Neuronal stem cell (in vitro differentiated cells): ENCODE measurements at regions not wholly inside any gene's neighbourhood (a gene's known extent, or its start where the extent isn't known, plus 50 kb on each side); places are given as distances from the start of the nearest gene placed in this dataset.

Source experiments
- DNase-seq: peaks from one replicate; pipeline ENCODE4 v3.0.0-alpha.2; 2013; ENCODE audit warnings: low spot score
- H2AFZ ChIP-seq: one replicate; pipeline ENCODE4 v1.6.1; 2013; ENCODE audit warnings: mild to moderate bottlenecking, low read length, inconsistent platforms
- H2AK5ac ChIP-seq: 2 replicates; pipeline ENCODE4 v1.6.1; 2013; ENCODE audit warnings: low read depth, mild to moderate bottlenecking, inconsistent platforms, low read length, moderate library complexity, mixed read lengths
- H2BK120ac ChIP-seq: 2 replicates; pipeline ENCODE4 v1.6.1; 2013; ENCODE audit warnings: low read depth, mild to moderate bottlenecking, inconsistent platforms, low read length, moderate library complexity, mixed read lengths
- H2BK12ac ChIP-seq: one replicate; pipeline ENCODE4 v1.6.1; 2013; ENCODE audit warnings: low read length, inconsistent platforms
- H2BK15ac ChIP-seq: 2 replicates; pipeline ENCODE4 v1.6.1; 2013; ENCODE audit warnings: mild to moderate bottlenecking, low read length, inconsistent platforms, mixed read lengths
- H2BK5ac ChIP-seq: one replicate; pipeline ENCODE4 v1.6.1; 2013; ENCODE audit warnings: inconsistent platforms, mild to moderate bottlenecking, low read length, moderate library complexity
- H3K14ac ChIP-seq: one replicate; pipeline ENCODE4 v1.6.1; 2013; ENCODE audit warnings: low read length, inconsistent platforms
- H3K18ac ChIP-seq: 2 replicates; pipeline ENCODE4 v1.6.1; 2013; ENCODE audit warnings: low read length, inconsistent platforms
- H3K23ac ChIP-seq: 2 replicates; pipeline ENCODE4 v1.6.1; 2013; ENCODE audit warnings: low read depth, mild to moderate bottlenecking, mixed read lengths, low read length, inconsistent platforms; ENCODE audit not compliant: poor library complexity
- H3K27ac ChIP-seq: replicated peaks from 3 replicates; pipeline ENCODE4 v1.5.1; 2013; ENCODE audit warnings: low read length, inconsistent platforms
- H3K27me3 ChIP-seq, 3 experiments: 2 replicates each; pipeline ENCODE4 v1.6.1; 2013; ENCODE audit warnings: low read length in 3 of 3, mild to moderate bottlenecking in 2 of 3, inconsistent platforms in 1 of 3, low read depth in 1 of 3, mixed read lengths in 1 of 3, moderate library complexity in 1 of 3; ENCODE audit not compliant: control insufficient read depth in 3 of 3, insufficient read depth in 3 of 3
- H3K36me3 ChIP-seq, 2 donors: replicated peaks in 1 of 2; 2 replicates each; pipeline ENCODE4 v1.6.1; 2013; ENCODE audit warnings: low read length in 2 of 2; ENCODE audit not compliant: control insufficient read depth in 2 of 2, insufficient read depth in 2 of 2
- H3K4ac ChIP-seq: 2 replicates; pipeline ENCODE4 v1.6.1; 2013; ENCODE audit warnings: inconsistent platforms, mild to moderate bottlenecking, low read length, moderate library complexity
- H3K4me1 ChIP-seq, 2 donors: 1 replicate in 1 of 2; 2 replicates in 1 of 2; pipeline ENCODE4 v1.6.1; 2013; ENCODE audit warnings: low read length in 2 of 2, low read depth in 1 of 2; ENCODE audit not compliant: control insufficient read depth in 2 of 2, insufficient read depth in 1 of 2
- H3K4me2 ChIP-seq: one replicate; pipeline ENCODE4 v1.6.1; 2013; ENCODE audit warnings: mild to moderate bottlenecking, low read length, inconsistent platforms; ENCODE audit not compliant: insufficient read depth, poor library complexity, severe bottlenecking
- H3K4me3 ChIP-seq, 2 donors: 2 replicates each; pipeline ENCODE4 v1.5.1; 2013; ENCODE audit warnings: low read length in 2 of 2, mild to moderate bottlenecking in 2 of 2, inconsistent platforms in 1 of 2, moderate library complexity in 1 of 2
- H3K79me1 ChIP-seq: one replicate; pipeline ENCODE4 v1.6.1; 2013; ENCODE audit warnings: low read depth, mild to moderate bottlenecking, inconsistent platforms, low read length, moderate library complexity
- H3K9ac ChIP-seq: one replicate; pipeline ENCODE4 v1.6.1; 2013; ENCODE audit warnings: mild to moderate bottlenecking, low read depth, low read length, inconsistent platforms; ENCODE audit not compliant: poor library complexity
- H3K9me3 ChIP-seq, 2 donors: replicated peaks in 1 of 2; 2 replicates each; pipeline versions ENCODE3 to v1.6.1; 2013; ENCODE audit warnings: low read length in 2 of 2, mild to moderate bottlenecking in 2 of 2, inconsistent platforms in 1 of 2, low read depth in 1 of 2, mixed read lengths in 1 of 2, moderate library complexity in 1 of 2; ENCODE audit not compliant: control insufficient read depth in 2 of 2, insufficient read depth in 1 of 2
- H4K8ac ChIP-seq: one replicate; pipeline ENCODE4 v1.6.1; 2013; ENCODE audit warnings: low read depth, mild to moderate bottlenecking, inconsistent platforms, low read length, moderate library complexity
- H4K91ac ChIP-seq: one replicate; pipeline ENCODE4 v1.6.1; 2013; ENCODE audit warnings: low read length, low read depth, mild to moderate bottlenecking, inconsistent platforms; ENCODE audit not compliant: poor library complexity
- WGBS, 2 donors: extraction: QIAGEN DNeasy Blood & Tissue Kit; methylation state at CpG; one replicate each; pipeline ENCODE4 v1.1.7; 2013; ENCODE audit warnings: missing lambda C conversion rate in 2 of 2, mixed read lengths in 1 of 2; ENCODE audit not compliant: insufficient read length in 2 of 2, insufficient replicate concordance in 1 of 2; ENCODE audit errors: extremely low coverage in 2 of 2; 5-methylcytosine and 5-hydroxymethylcytosine counted together

- Histone ChIP-seq H3K9ac (no peak overlapping the region), H3K4me2 (no peak overlapping the region), H3K18ac (no peak overlapping the region), H2BK5ac (no peak overlapping the region), H2AK5ac (no peak overlapping the region), H3K27me3 (no peaks in the 10 kb centered on the region), H4K91ac (no peak overlapping the region), H3K27ac (no peak overlapping the region), H3K4me1 (peaks cover 0 to 2% of the 10 kb centered on the region in 2 donors), H3K79me1 (no peaks in the 10 kb centered on the region), H3K4me3 (no peak overlapping the region), H2BK12ac (no peak overlapping the region), H2BK120ac (no peak overlapping the region), H2BK15ac (no peak overlapping the region), H2AFZ (no peak overlapping the region), H3K14ac (no peak overlapping the region), H3K36me3 (no peaks in the 10 kb centered on the region), H3K23ac (no peak overlapping the region), H3K4ac (no peak overlapping the region), H4K8ac (no peak overlapping the region), H3K9me3 (peaks cover 0 to 3% of the 10 kb centered on the region in 2 donors)
- no peak for DNase-seq
- WGBS, 2 donors = no CpG with 5 or more reads among the region's 1 CpG
These were observed 121.9 kb downstream of the DLEU7 start for GRCh38 chr13:50721672-50721992.

DNA sequence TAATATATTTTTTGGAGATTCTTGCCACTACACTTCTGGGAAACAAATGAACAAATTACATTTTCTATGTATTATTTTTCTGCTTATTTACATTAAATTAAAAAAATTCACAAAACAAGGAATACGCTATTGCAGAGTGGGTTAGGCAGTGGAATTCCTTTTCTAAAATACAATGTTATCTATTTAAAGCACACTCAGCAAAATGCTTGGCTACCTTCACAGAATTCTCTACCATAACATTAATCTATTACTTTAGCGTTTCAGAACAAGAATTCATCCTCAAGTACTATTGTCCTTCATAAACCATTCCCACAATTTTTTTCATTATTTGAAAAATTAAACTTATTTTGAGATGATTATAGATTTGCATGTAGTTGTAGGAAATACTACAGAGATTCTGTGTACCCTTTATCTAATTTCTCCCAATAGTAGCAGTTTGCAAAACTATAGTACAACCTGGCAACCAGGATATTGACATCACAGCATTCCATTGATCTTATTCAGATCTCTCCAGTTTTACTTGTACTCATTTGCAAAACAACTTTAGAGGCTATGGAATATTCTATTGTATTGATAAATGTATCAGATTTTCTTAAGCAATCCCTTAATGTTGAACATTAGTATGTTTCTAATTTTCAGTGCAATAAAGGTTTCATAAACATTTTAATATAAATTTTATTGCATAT is 120.9 kb downstream of the DLEU7 start:
- Histone ChIP-seq H2BK12ac (no peak overlapping the region), H2BK120ac (no peak overlapping the region), H3K9ac (no peak overlapping the region), H3K9me3 (peaks cover 0 to 3% of the 10 kb centered on the region in 2 donors), H3K4me2 (no peak overlapping the region), H3K36me3 (no peaks in the 10 kb centered on the region), H4K91ac (no peak overlapping the region), H3K18ac (no peak overlapping the region), H2AK5ac (no peak overlapping the region), H3K4me3 (no peak overlapping the region), H3K4me1 (peaks cover 0 to 2% of the 10 kb centered on the region in 2 donors), H3K23ac (no peak overlapping the region), H3K4ac (no peak overlapping the region), H2AFZ (no peak overlapping the region), H2BK5ac (no peak overlapping the region), H3K27me3 (no peaks in the 10 kb centered on the region), H3K79me1 (no peaks in the 10 kb centered on the region), H3K14ac (no peak overlapping the region), H2BK15ac (no peak overlapping the region), H4K8ac (no peak overlapping the region), H3K27ac (no peak overlapping the region)
- no CpG with 5 or more reads among the region's 2 CpGs for WGBS, 2 donors
- DNase-seq = no peak

GRCh38 chr13:50724438-50724837 is 119.1 kb downstream of the DLEU7 start:
- H3K9ac ChIP-seq = no peak overlapping the region
- H3K4me3 ChIP-seq = no peak overlapping the region
- H3K79me1 ChIP-seq = no peaks in the 10 kb centered on the region
- no peak overlapping the region for H2AK5ac ChIP-seq
- H3K36me3 ChIP-seq = no peaks in the 10 kb centered on the region
- no peak overlapping the region for H2BK12ac ChIP-seq
- no peak overlapping the region for H3K14ac ChIP-seq
- WGBS, 2 donors = no CpG with 5 or more reads among the region's 4 CpGs
- no peak overlapping the region for H2BK120ac ChIP-seq
- H3K27me3 ChIP-seq = no peaks in the 10 kb centered on the region
- no peak overlapping the region for H2AFZ ChIP-seq
- no peak overlapping the region for H4K91ac ChIP-seq
- H3K4ac ChIP-seq = no peak overlapping the region
- DNase-seq = no peak
- H3K9me3 ChIP-seq = peaks cover 0 to 3% of the 10 kb centered on the region in 2 donors
- H3K27ac ChIP-seq = no peak overlapping the region
- no peak overlapping the region for H2BK15ac ChIP-seq
- H3K23ac ChIP-seq = no peak overlapping the region
- H3K18ac ChIP-seq = no peak overlapping the region
- H2BK5ac ChIP-seq = no peak overlapping the region
- no peak overlapping the region for H4K8ac ChIP-seq
- no peak overlapping the region for H3K4me2 ChIP-seq
- H3K4me1 ChIP-seq = peaks cover 0 to 2% of the 10 kb centered on the region in 2 donors

DNA sequence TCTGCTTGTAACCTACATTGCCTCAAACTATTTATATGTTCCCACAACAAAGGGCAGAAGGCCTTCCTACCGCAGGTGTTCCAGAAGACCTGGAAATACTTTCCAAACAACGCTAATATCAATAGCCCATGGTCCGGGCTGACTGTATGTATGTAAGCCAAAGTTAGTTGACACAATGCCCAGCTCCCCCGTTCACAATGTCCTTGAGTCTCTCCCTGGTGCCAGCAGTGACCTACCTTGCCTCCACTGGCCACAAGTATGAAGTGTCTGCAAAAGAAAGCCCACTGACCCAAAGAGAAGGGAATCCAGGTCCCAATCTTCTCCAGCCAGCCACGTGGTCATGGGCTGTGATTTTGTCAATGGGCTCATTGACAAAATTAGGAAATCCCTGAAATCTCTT is 118.6 kb downstream of the DLEU7 start:
- no peaks in the 10 kb centered on the region for H3K79me1 ChIP-seq
- H3K18ac ChIP-seq = no peak overlapping the region
- no peak overlapping the region for H4K8ac ChIP-seq
- no peak for DNase-seq
- peaks cover 0 to 2% of the 10 kb centered on the region in 2 donors for H3K4me1 ChIP-seq
- no peak overlapping the region for H3K14ac ChIP-seq
- no peak overlapping the region for H2BK15ac ChIP-seq
- no peak overlapping the region for H3K27ac ChIP-seq
- no peak overlapping the region for H3K4me3 ChIP-seq
- no CpG with 5 or more reads among the region's 5 CpGs for WGBS, 2 donors
- H4K91ac ChIP-seq = no peak overlapping the region
- no peaks in the 10 kb centered on the region for H3K36me3 ChIP-seq
- no peak overlapping the region for H2AFZ ChIP-seq
- no peak overlapping the region for H2BK12ac ChIP-seq
- H3K23ac ChIP-seq = no peak overlapping the region
- H2BK120ac ChIP-seq = no peak overlapping the region
- no peak overlapping the region for H3K4me2 ChIP-seq
- no peak overlapping the region for H3K4ac ChIP-seq
- no peak overlapping the region for H3K9ac ChIP-seq
- H3K27me3 ChIP-seq = no peaks in the 10 kb centered on the region
- H2BK5ac ChIP-seq = no peak overlapping the region
- H2AK5ac ChIP-seq = no peak overlapping the region
- peaks cover 0 to 4% of the 10 kb centered on the region in 2 donors for H3K9me3 ChIP-seq
